ENCODE measurements at regions not wholly inside any gene's neighbourhood (a gene's known extent, or its start where the extent isn't known, plus 50 kb on each side); places are given as distances from the start of the nearest gene placed in this dataset.

DNA sequence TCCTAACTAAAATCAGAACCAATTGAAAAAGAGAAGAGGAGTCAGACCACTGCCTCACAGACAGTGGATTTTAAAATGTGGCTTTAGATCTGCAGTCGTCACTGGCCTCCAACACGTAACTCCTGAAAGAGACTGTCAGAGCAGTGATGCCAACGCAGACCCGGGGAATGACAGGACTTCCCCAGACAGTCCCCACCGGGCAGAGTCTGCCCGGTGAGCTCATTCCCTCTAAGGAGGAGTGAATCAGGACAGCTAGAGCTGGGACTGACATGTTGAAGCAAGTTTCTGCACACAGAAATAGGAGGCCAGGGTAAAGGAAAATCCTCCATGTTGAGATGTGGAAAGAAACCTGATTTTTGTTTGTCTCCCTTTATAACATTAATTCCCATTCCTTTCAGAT lies 105.0 kb downstream of the TES start (continued):
- TF ChIP-seq, protein P1, sequence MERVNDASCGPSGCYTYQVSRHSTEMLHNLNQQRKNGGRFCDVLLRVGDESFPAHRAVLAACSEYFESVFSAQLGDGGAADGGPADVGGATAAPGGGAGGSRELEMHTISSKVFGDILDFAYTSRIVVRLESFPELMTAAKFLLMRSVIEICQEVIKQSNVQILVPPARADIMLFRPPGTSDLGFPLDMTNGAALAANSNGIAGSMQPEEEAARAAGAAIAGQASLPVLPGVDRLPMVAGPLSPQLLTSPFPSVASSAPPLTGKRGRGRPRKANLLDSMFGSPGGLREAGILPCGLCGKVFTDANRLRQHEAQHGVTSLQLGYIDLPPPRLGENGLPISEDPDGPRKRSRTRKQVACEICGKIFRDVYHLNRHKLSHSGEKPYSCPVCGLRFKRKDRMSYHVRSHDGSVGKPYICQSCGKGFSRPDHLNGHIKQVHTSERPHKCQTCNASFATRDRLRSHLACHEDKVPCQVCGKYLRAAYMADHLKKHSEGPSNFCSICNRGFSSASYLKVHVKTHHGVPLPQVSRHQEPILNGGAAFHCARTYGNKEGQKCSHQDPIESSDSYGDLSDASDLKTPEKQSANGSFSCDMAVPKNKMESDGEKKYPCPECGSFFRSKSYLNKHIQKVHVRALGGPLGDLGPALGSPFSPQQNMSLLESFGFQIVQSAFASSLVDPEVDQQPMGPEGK (tag by site-specific recombination; IDR thresholded peaks at IDR 0.05) = no peak

DNA sequence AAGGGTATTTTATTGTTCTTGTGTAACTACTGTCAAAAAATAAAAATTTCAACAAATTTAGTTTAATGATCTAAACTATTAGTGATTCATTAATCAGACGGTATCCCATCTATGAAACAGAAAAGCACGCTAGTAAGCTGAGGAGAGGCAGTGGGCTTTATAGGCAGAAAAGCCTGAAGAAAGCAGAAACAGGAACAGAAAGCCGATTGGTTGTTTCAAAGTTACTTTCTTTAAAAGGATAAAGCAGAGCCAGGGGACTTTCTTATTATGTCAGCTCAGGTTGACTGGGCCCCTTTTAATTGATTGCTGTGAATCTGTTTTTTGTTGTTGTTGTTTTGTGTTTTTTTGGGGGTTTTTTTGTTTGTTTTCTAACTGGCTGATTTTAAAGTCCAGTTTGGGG lies 105.5 kb downstream of the TES start:
- TF ChIP-seq ZNF837 (tag by site-specific recombination; IDR thresholded peaks at IDR 0.05) = no peak
- no peak for TF ChIP-seq ZNF549 (tag by site-specific recombination; IDR thresholded peaks at IDR 0.05)
- TF ChIP-seq ZNF248 (tag by site-specific recombination; IDR thresholded peaks at IDR 0.05) = no peak
- TF ChIP-seq GLI2 (tag by site-specific recombination; IDR thresholded peaks at IDR 0.05; ENCODE audit: borderline replicate concordance, low read depth) = no peak
- TF ChIP-seq ZNF423 (tag by site-specific recombination; IDR thresholded peaks at IDR 0.05) = no peak
- TF ChIP-seq, protein P2, sequence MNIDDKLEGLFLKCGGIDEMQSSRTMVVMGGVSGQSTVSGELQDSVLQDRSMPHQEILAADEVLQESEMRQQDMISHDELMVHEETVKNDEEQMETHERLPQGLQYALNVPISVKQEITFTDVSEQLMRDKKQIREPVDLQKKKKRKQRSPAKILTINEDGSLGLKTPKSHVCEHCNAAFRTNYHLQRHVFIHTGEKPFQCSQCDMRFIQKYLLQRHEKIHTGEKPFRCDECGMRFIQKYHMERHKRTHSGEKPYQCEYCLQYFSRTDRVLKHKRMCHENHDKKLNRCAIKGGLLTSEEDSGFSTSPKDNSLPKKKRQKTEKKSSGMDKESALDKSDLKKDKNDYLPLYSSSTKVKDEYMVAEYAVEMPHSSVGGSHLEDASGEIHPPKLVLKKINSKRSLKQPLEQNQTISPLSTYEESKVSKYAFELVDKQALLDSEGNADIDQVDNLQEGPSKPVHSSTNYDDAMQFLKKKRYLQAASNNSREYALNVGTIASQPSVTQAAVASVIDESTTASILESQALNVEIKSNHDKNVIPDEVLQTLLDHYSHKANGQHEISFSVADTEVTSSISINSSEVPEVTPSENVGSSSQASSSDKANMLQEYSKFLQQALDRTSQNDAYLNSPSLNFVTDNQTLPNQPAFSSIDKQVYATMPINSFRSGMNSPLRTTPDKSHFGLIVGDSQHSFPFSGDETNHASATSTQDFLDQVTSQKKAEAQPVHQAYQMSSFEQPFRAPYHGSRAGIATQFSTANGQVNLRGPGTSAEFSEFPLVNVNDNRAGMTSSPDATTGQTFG (tag by site-specific recombination; IDR thresholded peaks at IDR 0.05; ENCODE audit: borderline replicate concordance) = no peak
- no peak for TF ChIP-seq SCRT1 (tag by site-specific recombination; IDR thresholded peaks at IDR 0.05; ENCODE audit: borderline replicate concordance)
- TF ChIP-seq ZSCAN23 (tag by site-specific recombination; IDR thresholded peaks at IDR 0.05) = no peak
- TF ChIP-seq, protein P3, sequence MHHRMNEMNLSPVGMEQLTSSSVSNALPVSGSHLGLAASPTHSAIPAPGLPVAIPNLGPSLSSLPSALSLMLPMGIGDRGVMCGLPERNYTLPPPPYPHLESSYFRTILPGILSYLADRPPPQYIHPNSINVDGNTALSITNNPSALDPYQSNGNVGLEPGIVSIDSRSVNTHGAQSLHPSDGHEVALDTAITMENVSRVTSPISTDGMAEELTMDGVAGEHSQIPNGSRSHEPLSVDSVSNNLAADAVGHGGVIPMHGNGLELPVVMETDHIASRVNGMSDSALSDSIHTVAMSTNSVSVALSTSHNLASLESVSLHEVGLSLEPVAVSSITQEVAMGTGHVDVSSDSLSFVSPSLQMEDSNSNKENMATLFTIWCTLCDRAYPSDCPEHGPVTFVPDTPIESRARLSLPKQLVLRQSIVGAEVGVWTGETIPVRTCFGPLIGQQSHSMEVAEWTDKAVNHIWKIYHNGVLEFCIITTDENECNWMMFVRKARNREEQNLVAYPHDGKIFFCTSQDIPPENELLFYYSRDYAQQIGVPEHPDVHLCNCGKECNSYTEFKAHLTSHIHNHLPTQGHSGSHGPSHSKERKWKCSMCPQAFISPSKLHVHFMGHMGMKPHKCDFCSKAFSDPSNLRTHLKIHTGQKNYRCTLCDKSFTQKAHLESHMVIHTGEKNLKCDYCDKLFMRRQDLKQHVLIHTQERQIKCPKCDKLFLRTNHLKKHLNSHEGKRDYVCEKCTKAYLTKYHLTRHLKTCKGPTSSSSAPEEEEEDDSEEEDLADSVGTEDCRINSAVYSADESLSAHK (tag by site-specific recombination; IDR thresholded peaks at IDR 0.05) = no peak
- TF ChIP-seq ZNF610 (tag by site-specific recombination; IDR thresholded peaks at IDR 0.05; ENCODE audit: borderline replicate concordance) = no peak
- TF ChIP-seq ZNF311 (tag by site-specific recombination; IDR thresholded peaks at IDR 0.05; ENCODE audit: borderline replicate concordance) = no peak
- no peak for TF ChIP-seq ZNF791 (tag by site-specific recombination; IDR thresholded peaks at IDR 0.05)
- TF ChIP-seq ZNF514 (tag by site-specific recombination; IDR thresholded peaks at IDR 0.05) = no peak
- TF ChIP-seq ZBTB20 (tag by site-specific recombination; IDR thresholded peaks at IDR 0.05) = no peak
- TF ChIP-seq ZNF214 (tag by site-specific recombination; IDR thresholded peaks at IDR 0.05; ENCODE audit: borderline replicate concordance) = no peak
- TF ChIP-seq ZNF354C (tag by site-specific recombination; IDR thresholded peaks at IDR 0.05; ENCODE audit: borderline replicate concordance, low read depth) = no peak
- TF ChIP-seq, protein P4, sequence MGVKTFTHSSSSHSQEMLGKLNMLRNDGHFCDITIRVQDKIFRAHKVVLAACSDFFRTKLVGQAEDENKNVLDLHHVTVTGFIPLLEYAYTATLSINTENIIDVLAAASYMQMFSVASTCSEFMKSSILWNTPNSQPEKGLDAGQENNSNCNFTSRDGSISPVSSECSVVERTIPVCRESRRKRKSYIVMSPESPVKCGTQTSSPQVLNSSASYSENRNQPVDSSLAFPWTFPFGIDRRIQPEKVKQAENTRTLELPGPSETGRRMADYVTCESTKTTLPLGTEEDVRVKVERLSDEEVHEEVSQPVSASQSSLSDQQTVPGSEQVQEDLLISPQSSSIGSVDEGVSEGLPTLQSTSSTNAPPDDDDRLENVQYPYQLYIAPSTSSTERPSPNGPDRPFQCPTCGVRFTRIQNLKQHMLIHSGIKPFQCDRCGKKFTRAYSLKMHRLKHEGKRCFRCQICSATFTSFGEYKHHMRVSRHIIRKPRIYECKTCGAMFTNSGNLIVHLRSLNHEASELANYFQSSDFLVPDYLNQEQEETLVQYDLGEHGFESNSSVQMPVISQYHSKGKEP (tag by site-specific recombination; IDR thresholded peaks at IDR 0.05) = no peak
- no peak for TF ChIP-seq ZIC2 (tag by site-specific recombination; IDR thresholded peaks at IDR 0.05)
- no peak for TF ChIP-seq FEZF1 (tag by site-specific recombination; IDR thresholded peaks at IDR 0.05)
- TF ChIP-seq, protein P5, sequence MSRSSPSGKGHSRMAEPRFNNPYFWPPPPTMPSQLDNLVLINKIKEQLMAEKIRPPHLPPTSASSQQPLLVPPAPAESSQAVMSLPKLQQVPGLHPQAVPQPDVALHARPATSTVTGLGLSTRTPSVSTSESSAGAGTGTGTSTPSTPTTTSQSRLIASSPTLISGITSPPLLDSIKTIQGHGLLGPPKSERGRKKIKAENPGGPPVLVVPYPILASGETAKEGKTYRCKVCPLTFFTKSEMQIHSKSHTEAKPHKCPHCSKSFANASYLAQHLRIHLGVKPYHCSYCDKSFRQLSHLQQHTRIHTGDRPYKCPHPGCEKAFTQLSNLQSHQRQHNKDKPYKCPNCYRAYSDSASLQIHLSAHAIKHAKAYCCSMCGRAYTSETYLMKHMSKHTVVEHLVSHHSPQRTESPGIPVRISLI (tag by site-specific recombination; IDR thresholded peaks at IDR 0.05) = no peak
- ChIA-PET POLR2A (no interaction called here), CTCF (interaction anchor here (0.6 kb wide), 1 partner anchor 40 kb away, joined by 3 read pairs; no protein-coding TSS in a partner anchor)
- Histone ChIP-seq H3K9me3 (ENCODE audit: control insufficient read depth, insufficient read depth, low read depth, low read length) (no peaks in the 10 kb centered on the region), H3K4me1 (ENCODE audit: control insufficient read depth, insufficient read depth, low read length) (no peaks in the 10 kb centered on the region), H3K4me3 (ENCODE audit: low read depth, low read length) (no peak overlapping the region), H3K36me3 (ENCODE audit: control insufficient read depth in 2 of 2, insufficient read depth in 1 of 2, low read length in 2 of 2) (no peaks in the 10 kb centered on the region), H3K27ac (ENCODE audit: extremely low read depth, low read depth, low read length) (no peak overlapping the region)
